Activated CD4-positive, alpha-beta T cell treated with anti-CD3 and anti-CD28 coated beads, Interleukin-2, amount 50 U/mL, for 1 hour (primary cell): ENCODE measurements at regions not wholly inside any gene's neighbourhood (a gene's known extent, or its start where the extent isn't known, plus 50 kb on each side); places are given as distances from the start of the nearest gene placed in this dataset.
"Not testable (repeated sequence)": the region's sequence is repeated elsewhere in the genome, so short reads cannot be mapped to it uniquely, and the experiment has no call there.

Source experiments
- DNase-seq: peaks from one replicate; pipeline ENCODE4 v3.0.0-alpha.2; 2020

- no peak for DNase-seq
Observed at GRCh38 chr1:65020774-65021173, 54.4 kb upstream of the JAK1 start.

- DNase-seq = no peak
Observed at GRCh38 chr1:65021795-65022194, 55.4 kb upstream of the JAK1 start.

GRCh38 chr1:65022216-65022615 is 55.9 kb upstream of the JAK1 start:
- no peak for DNase-seq

- DNase-seq = no peak
Observed at GRCh38 chr1:65025794-65026193, 59.4 kb upstream of the JAK1 start.

- DNase-seq = no peak
Observed at GRCh38 chr1:65026235-65026634, 59.9 kb upstream of the JAK1 start.

GRCh38 chr1:65027666-65028358 is 61.5 kb upstream of the JAK1 start:
- DNase-seq = no peak

GRCh38 chr1:65029434-65029833 is 63.1 kb upstream of the JAK1 start:
- DNase-seq = not testable (repeated sequence)

GRCh38 chr1:65034879-65035278 is 68.5 kb upstream of the JAK1 start:
- not testable (repeated sequence) for DNase-seq

GRCh38 chr1:65036570-65037051 is 70.3 kb upstream of the JAK1 start:
- no peak for DNase-seq

- DNase-seq = no peak
Observed at GRCh38 chr1:65039066-65039465, 72.7 kb upstream of the JAK1 start.

GRCh38 chr1:65039508-65039907 is 73.2 kb upstream of the JAK1 start:
- DNase-seq = no peak

- DNase-seq = no peak
Observed at GRCh38 chr1:65042467-65042866, 76.1 kb upstream of the JAK1 start.

GRCh38 chr1:65044411-65044810 is 78.1 kb upstream of the JAK1 start:
- DNase-seq = no peak

- DNase-seq = no peak
Observed at GRCh38 chr1:65045022-65045817, 78.9 kb upstream of the JAK1 start.

- DNase-seq = no peak
Observed at GRCh38 chr1:65048335-65048734, 82.0 kb upstream of the JAK1 start.

GRCh38 chr1:65049941-65050713 is 83.8 kb upstream of the JAK1 start:
- no peak for DNase-seq

- no peak for DNase-seq
Observed at GRCh38 chr1:65050735-65051134, 84.4 kb upstream of the JAK1 start.

GRCh38 chr1:65054481-65054880 is 88.1 kb upstream of the JAK1 start:
- no peak for DNase-seq

- DNase-seq = no peak
Observed at GRCh38 chr1:65055747-65056146, 89.4 kb upstream of the JAK1 start.

GRCh38 chr1:65056234-65056633 is 89.9 kb upstream of the JAK1 start:
- DNase-seq = no peak

GRCh38 chr1:65056866-65057265 is 90.5 kb upstream of the JAK1 start:
- no peak for DNase-seq

GRCh38 chr1:65059930-65060538 is 88.0 kb upstream of the AK4 start:
- DNase-seq = no peak

GRCh38 chr1:65062339-65062738 is 85.7 kb upstream of the AK4 start:
- no peak for DNase-seq
